ENCODE measurements at regions not wholly inside any gene's neighbourhood (a gene's known extent, or its start where the extent isn't known, plus 50 kb on each side); places are given as distances from the start of the nearest gene placed in this dataset.

GRCh38 chr14:76583805-76584204 lies 177.5 kb upstream of the VASH1 start:
- CTCF ChIA-PET, result interaction anchor here (0.6 kb wide), 1 partner anchor 43 kb away, joined by 3 read pairs; no protein-coding TSS in a partner anchor
- H3K27ac ChIP-seq, result peak overlapping the region; percentile 67
- POLR2A ChIA-PET (ENCODE audit: low non-redundant PET), result interaction anchor here (0.6 kb wide), 1 partner anchor 146 kb away, joined by 3 read pairs; no protein-coding TSS in a partner anchor
- TF ChIP-seq, protein P1, sequence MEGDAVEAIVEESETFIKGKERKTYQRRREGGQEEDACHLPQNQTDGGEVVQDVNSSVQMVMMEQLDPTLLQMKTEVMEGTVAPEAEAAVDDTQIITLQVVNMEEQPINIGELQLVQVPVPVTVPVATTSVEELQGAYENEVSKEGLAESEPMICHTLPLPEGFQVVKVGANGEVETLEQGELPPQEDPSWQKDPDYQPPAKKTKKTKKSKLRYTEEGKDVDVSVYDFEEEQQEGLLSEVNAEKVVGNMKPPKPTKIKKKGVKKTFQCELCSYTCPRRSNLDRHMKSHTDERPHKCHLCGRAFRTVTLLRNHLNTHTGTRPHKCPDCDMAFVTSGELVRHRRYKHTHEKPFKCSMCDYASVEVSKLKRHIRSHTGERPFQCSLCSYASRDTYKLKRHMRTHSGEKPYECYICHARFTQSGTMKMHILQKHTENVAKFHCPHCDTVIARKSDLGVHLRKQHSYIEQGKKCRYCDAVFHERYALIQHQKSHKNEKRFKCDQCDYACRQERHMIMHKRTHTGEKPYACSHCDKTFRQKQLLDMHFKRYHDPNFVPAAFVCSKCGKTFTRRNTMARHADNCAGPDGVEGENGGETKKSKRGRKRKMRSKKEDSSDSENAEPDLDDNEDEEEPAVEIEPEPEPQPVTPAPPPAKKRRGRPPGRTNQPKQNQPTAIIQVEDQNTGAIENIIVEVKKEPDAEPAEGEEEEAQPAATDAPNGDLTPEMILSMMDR (conservative IDR thresholded peaks at IDR 0.05; ENCODE audit: low read depth), result no peak
- DNase-seq (ENCODE audit: low spot score), result no peak

- no peak for DNase-seq (ENCODE audit: low spot score)
- H3K27ac ChIP-seq, result peak overlapping the region; percentile 67
- ChIA-PET POLR2A (ENCODE audit: low non-redundant PET) (interaction anchor here (0.6 kb wide), 1 partner anchor 146 kb away, joined by 3 read pairs; no protein-coding TSS in a partner anchor), CTCF (interaction anchor here (0.5 to 0.6 kb wide), 2 partner anchors 38 to 42 kb away, joined by 3 read pairs; no protein-coding TSS in a partner anchor)
- TF ChIP-seq, protein P1 (conservative IDR thresholded peaks at IDR 0.05; ENCODE audit: low read depth), result no peak
These were observed 177.0 kb upstream of the VASH1 start for GRCh38 chr14:76584271-76584702.

DNA sequence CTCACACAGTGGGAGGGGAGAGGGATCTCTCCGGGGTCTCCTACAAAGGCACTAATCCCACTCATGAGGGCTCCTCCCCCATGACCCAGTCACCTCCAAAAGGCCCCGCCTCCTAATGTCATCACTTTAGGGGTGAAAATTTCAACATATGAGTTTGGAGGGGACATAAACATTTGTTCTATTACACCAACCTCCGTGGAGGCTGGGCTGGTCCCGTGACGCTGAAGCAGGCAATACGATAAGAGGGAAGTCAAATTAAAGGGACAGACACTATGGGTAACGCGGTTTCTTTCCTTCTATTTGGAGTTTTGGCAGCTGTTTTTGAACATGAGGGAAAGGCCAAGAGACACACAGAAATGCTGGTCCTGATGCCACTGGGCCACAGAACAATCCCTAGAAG lies 175.7 kb upstream of the VASH1 start:
- H3K27ac ChIP-seq, result no peak overlapping the region
- ChIA-PET CTCF (no interaction called here), POLR2A (ENCODE audit: low non-redundant PET) (no interaction called here)
- TF ChIP-seq, protein P1 (conservative IDR thresholded peaks at IDR 0.05; ENCODE audit: low read depth), result no peak
- DNase-seq (ENCODE audit: low spot score), result no peak

DNA sequence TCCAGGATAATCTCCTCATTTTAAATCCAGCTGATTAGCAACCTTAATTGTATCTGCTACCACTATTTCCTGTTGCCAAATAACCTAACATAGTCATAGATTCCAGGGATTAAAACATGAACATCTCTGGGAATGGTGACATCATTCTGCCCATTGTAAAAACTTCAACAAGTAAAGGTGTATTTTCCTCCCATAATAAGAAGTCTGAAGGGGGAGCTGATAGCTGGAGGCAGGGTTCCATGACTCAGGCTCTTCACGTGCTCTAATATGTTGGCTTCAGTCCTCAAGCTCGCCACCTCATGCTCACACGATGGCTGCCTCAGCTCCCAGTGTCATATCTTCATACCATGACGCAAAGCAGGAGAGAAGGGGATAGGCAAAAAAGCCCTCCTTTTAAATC lies 172.0 kb upstream of the VASH1 start:
- POLR2A ChIA-PET (ENCODE audit: low non-redundant PET), result no interaction called here
- DNase-seq (ENCODE audit: low spot score), result peak; percentile 46
- CTCF ChIA-PET, result no interaction called here
- H3K27ac ChIP-seq, result no peak overlapping the region
- TF ChIP-seq, protein P1 (conservative IDR thresholded peaks at IDR 0.05; ENCODE audit: low read depth), result no peak

GRCh38 chr14:76591266-76591665 lies 170.0 kb upstream of the VASH1 start:
- no peak overlapping the region for H3K27ac ChIP-seq
- POLR2A ChIA-PET (ENCODE audit: low non-redundant PET), result no interaction called here
- no peak for DNase-seq (ENCODE audit: low spot score)
- TF ChIP-seq, protein P1 (conservative IDR thresholded peaks at IDR 0.05; ENCODE audit: low read depth), result no peak
- CTCF ChIA-PET, result interaction anchor here (0.7 kb wide), 1 partner anchor 23 kb away, joined by 4 read pairs; no protein-coding TSS in a partner anchor

DNA sequence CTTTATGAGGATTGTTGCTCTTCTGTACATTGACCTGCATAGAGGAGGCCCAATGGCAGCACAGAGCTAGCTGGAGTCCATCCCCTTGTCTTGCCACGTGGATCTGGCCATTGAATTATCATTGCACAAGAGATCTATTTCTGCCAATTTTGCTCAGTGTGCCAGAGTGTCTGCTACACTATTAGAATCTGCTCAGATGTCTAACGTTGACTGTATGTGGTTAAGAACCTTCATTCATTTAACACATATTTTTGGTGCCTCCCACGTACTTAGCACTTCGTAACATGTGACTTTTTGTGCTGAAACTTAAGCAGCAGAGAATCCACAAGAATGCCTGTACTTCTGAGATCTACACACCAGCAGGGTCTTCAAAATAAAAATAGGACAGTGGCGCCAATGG lies 166.0 kb upstream of the VASH1 start:
- no peak overlapping the region for H3K27ac ChIP-seq
- ChIA-PET POLR2A (ENCODE audit: low non-redundant PET) (no interaction called here), CTCF (no interaction called here)
- TF ChIP-seq, protein P1 (conservative IDR thresholded peaks at IDR 0.05; ENCODE audit: low read depth), result no peak
- no peak for DNase-seq (ENCODE audit: low spot score)

Measured in RWPE1 (cell line).